ENCODE measurements at regions not wholly inside any gene's neighbourhood (a gene's known extent, or its start where the extent isn't known, plus 50 kb on each side); places are given as distances from the start of the nearest gene placed in this dataset.
"Not testable (repeated sequence)": the region's sequence is repeated elsewhere in the genome, so short reads cannot be mapped to it uniquely, and the experiment has no call there.

- DNase-seq, result no peak
These were observed 304.8 kb upstream of the STAC start for GRCh38 chr3:36075491-36075890.

- no peak for DNase-seq
These were observed 303.0 kb upstream of the STAC start for GRCh38 chr3:36077320-36077719.

- not testable (repeated sequence) for DNase-seq
These were observed 297.3 kb upstream of the STAC start for GRCh38 chr3:36082958-36083357.

GRCh38 chr3:36095238-36095637 lies 285.1 kb upstream of the STAC start:
- no peak for DNase-seq

GRCh38 chr3:36097209-36097608 lies 283.1 kb upstream of the STAC start:
- DNase-seq, result no peak

- no peak for DNase-seq
These were observed 266.0 kb upstream of the STAC start for GRCh38 chr3:36114353-36114752.

GRCh38 chr3:36124118-36124796 lies 256.0 kb upstream of the STAC start:
- DNase-seq, result no peak

GRCh38 chr3:36132214-36132613 lies 248.1 kb upstream of the STAC start:
- no peak for DNase-seq

GRCh38 chr3:36135863-36136262 lies 244.4 kb upstream of the STAC start:
- no peak for DNase-seq

- DNase-seq, result no peak
These were observed 237.6 kb upstream of the STAC start for GRCh38 chr3:36142746-36143145.

- DNase-seq, result no peak
These were observed 233.9 kb upstream of the STAC start for GRCh38 chr3:36146404-36146803.

GRCh38 chr3:36147934-36148558 lies 232.3 kb upstream of the STAC start:
- no peak for DNase-seq

- no peak for DNase-seq
These were observed 230.8 kb upstream of the STAC start for GRCh38 chr3:36149447-36149865.

- DNase-seq, result no peak
These were observed 224.8 kb upstream of the STAC start for GRCh38 chr3:36155515-36155914.

GRCh38 chr3:36164400-36164799 lies 215.9 kb upstream of the STAC start:
- DNase-seq, result no peak

- no peak for DNase-seq
These were observed 214.6 kb upstream of the STAC start for GRCh38 chr3:36165509-36166290.

- no peak for DNase-seq
These were observed 213.8 kb upstream of the STAC start for GRCh38 chr3:36166477-36166876.

GRCh38 chr3:36172699-36173098 lies 207.6 kb upstream of the STAC start:
- no peak for DNase-seq

GRCh38 chr3:36175113-36175812 lies 205.0 kb upstream of the STAC start:
- DNase-seq, result no peak

- DNase-seq, result no peak
These were observed 204.3 kb upstream of the STAC start for GRCh38 chr3:36175916-36176461.

- DNase-seq, result no peak
These were observed 202.3 kb upstream of the STAC start for GRCh38 chr3:36178018-36178417.

- DNase-seq, result no peak
These were observed 198.3 kb upstream of the STAC start for GRCh38 chr3:36182024-36182423.

Data from anterior cingulate cortex (tissue), 58 donors.